ENCODE measurements at regions not wholly inside any gene's neighbourhood (a gene's known extent, or its start where the extent isn't known, plus 50 kb on each side); places are given as distances from the start of the nearest gene placed in this dataset.

DNA sequence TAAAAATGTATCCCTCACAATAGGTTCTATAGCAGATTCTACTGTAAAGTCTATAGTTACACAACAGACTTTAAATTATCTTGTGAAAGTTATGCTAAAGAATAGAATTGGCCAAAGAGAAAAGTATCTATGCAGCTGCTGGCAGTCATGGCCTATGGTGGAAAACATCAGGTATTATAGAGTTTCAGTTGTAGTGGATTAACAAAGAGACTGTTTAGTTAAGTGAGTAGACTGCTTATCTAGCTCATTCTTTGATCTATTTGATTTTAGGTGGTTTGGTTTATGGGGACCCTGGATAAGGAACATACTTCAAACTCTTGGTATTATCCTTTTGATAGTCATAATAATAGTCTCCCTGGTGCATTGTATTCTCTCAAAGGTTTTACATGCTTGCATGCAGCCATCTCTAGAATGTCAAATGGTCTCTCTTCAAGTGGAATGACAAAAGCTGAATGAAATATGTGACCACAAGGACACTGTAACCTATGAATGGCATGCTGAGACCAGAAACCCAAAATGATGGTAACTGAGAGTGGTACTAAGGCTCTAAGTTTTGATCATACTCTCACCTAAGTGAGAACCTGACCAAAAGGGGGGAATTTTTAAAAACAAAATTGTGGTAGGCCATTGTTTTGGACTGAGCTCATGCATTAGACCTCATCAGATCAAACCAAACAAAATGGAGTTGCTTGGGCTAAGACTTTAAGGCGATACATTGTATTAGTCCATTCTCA lies 54.9 kb upstream of the NAMPT start:
- Histone ChIP-seq H3K36me3 (no peaks in the 10 kb centered on the region), H3K9me3 (peaks cover 0 to 41% (median 17%) of the 10 kb centered on the region in 3 donors), H3K27ac (no peak overlapping the region), H3K4me3 (no peak overlapping the region), H3K27me3 (no peaks in the 10 kb centered on the region), H3K4me1 (no peaks in the 10 kb centered on the region)
- WGBS, 2 donors, result 0% methylated on average over 1 of the region's 1 CpG; no CpG with 5 or more reads in 1 of the 2 donors
- intact Hi-C loops (cut with DNase I), result no loop called here
- TF ChIP-seq, protein P1, sequence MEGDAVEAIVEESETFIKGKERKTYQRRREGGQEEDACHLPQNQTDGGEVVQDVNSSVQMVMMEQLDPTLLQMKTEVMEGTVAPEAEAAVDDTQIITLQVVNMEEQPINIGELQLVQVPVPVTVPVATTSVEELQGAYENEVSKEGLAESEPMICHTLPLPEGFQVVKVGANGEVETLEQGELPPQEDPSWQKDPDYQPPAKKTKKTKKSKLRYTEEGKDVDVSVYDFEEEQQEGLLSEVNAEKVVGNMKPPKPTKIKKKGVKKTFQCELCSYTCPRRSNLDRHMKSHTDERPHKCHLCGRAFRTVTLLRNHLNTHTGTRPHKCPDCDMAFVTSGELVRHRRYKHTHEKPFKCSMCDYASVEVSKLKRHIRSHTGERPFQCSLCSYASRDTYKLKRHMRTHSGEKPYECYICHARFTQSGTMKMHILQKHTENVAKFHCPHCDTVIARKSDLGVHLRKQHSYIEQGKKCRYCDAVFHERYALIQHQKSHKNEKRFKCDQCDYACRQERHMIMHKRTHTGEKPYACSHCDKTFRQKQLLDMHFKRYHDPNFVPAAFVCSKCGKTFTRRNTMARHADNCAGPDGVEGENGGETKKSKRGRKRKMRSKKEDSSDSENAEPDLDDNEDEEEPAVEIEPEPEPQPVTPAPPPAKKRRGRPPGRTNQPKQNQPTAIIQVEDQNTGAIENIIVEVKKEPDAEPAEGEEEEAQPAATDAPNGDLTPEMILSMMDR (IDR thresholded peaks at IDR 0.05), result no peak
- no peak for TF ChIP-seq POLR2A (IDR thresholded peaks at IDR 0.05)
- no peak for DNase-seq

DNA sequence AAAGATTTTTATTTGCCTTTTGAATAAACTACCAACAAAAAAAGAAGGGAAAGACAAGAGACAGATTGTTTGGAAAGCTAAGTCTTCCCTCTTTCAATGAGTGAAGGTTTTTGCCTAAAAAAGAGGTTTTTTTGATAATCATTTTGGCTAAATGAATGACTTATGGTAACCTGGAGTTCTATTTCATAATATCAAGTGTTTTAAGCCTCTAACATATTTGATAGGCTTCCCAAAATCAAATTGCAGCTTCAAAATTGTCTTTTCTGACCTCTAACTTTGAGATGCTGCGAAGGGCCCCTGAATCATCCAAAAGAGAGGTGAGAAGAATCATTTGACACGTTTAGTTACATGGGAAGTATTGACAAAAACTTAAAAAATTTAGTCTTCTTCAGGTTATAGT lies 53.0 kb upstream of the NAMPT start:
- Histone ChIP-seq H3K27ac (no peak overlapping the region), H3K27me3 (no peaks in the 10 kb centered on the region), H3K4me1 (no peaks in the 10 kb centered on the region), H3K4me3 (no peak overlapping the region), H3K36me3 (no peaks in the 10 kb centered on the region), H3K9me3 (peaks cover 0 to 41% (median 17%) of the 10 kb centered on the region in 3 donors)
- DNase-seq, result no peak
- TF ChIP-seq, protein P1 (IDR thresholded peaks at IDR 0.05), result no peak
- no peak for TF ChIP-seq POLR2A (IDR thresholded peaks at IDR 0.05)
- 50 to 65% methylated on average over 2 of the region's 2 CpGs for WGBS, 2 donors
- intact Hi-C loops (cut with DNase I), result no loop called here

DNA sequence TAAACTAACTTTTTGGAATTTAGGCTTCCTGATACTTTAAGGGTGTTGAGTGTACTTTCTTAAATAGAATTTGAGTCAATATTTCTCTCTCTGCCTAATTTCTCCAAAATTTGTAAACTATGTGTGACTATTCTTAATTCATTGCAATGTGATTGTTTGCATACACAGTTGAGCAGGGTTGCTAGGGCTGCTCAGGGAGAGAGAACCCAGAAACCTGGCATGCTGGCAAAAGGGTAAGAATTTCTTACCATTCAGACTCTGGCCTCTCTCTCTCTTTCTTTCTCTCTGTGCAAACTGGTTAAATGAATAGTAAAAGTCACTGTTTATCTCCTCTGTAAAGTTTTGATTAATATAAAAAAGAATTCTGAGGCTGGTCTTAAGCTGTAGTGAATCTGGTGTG lies 51.0 kb upstream of the NAMPT start:
- no peak for TF ChIP-seq POLR2A (IDR thresholded peaks at IDR 0.05)
- H3K27me3 ChIP-seq, result no peaks in the 10 kb centered on the region
- H3K4me1 ChIP-seq, result peaks cover 0 to under 1% (median 0%) of the 10 kb centered on the region in 3 donors
- H3K9me3 ChIP-seq, result peaks cover 0 to 23% (median 7%) of the 10 kb centered on the region in 3 donors
- no peaks in the 10 kb centered on the region for H3K36me3 ChIP-seq
- H3K4me3 ChIP-seq, result no peak overlapping the region
- no peak overlapping the region for H3K27ac ChIP-seq
- intact Hi-C loops (cut with DNase I), result no loop called here
- no peak for DNase-seq
